Ureter (tissue), 1 donor: ENCODE measurements at regions not wholly inside any gene's neighbourhood (a gene's known extent, or its start where the extent isn't known, plus 50 kb on each side); places are given as distances from the start of the nearest gene placed in this dataset.

ENCODE experiments used
- DNase-seq: peaks from one replicate; pipeline ENCODE4 v3.0.0-alpha.2; 2020; ENCODE audit warnings: low spot score
- donor health status: DM: yes; HTN: yes; CAD: no.

DNA sequence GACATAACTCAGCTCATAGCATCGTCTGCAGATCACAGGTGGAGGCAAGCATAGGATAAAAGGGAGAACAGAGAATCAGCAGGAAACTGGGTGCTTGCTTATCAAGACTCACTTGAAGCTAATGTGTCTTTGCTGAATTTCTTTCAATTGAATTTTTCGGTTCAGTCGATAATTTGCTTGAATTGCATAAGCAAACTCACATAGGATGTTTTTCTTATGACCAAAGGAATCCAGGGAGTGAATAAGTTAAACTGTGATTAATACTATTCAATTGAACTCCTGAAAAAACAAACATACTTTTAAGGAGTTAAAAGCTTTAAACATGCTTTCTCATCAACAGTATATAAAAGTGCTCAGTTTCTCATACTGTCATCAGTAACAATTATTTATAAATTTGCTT, 707.1 kb upstream of the ACVR2A start:
- DNase-seq, result no peak

DNA sequence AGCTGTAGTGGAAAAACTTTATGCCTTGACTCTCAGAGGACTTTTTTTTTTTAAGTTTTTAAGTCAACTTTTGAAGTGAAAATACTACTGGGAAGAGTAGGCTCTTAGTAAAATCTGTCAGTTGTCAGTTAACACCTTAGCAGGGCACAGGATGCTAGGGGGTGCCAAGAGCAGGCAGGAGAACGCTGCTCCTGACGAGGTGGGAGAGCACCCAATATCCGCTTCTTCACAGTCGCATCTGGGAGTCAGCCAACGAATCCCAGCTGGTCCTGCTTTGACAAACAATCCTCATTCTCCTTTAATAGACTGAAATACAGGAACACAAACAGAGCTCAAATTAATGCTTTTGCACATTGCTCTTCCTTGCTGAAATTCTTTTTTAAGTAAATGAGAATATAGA, 709.5 kb upstream of the ACVR2A start:
- no peak for DNase-seq

DNA sequence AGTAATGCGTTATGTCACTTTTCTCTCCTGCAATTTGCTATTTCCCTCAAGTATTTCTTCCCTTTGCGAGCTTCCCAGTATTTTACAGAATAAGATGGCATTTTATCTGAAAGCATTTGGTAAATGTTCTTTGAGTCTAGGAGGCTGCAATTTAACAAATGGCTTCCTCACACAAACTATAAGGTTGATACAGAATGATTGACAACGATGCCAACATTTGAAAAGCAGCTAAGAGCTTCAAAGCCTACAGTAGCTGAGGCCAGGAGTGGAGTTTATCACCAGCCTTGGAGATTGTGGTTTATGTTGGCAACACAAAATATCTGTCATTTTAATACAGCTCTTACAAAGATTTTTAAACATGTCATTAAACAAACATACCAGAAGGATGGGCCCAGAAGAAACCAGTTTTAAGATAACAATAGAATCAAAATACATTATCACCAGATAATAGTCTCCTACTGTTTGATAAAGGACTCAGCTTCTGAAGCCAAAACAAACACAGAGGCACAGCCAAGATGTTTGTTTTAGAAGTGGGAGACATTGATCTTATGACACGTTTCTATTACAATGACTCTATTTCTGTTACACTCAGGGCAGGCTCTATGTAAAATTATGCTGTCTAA, 711.4 kb upstream of the ACVR2A start:
- DNase-seq, result no peak

DNA sequence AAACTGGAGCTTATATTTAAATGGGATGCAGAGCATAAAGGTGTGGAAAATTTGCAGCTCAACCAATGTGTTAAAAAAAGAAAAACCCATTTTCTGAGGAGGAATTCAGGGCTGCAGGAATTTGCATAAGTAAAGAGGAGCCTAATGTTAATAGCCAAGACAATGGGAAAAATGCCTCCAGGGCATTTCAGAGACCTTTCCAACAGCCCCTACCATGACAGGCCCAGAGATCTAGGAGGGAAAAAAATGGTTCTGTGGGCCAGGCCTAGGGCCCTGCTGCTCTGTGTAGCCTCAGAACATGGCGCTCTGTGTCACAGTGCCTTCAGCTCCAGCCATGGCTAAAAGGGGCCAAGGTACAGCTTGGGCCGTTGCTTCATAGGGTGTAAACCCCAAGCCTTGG, 719.7 kb upstream of the ACVR2A start:
- DNase-seq, result no peak

DNA sequence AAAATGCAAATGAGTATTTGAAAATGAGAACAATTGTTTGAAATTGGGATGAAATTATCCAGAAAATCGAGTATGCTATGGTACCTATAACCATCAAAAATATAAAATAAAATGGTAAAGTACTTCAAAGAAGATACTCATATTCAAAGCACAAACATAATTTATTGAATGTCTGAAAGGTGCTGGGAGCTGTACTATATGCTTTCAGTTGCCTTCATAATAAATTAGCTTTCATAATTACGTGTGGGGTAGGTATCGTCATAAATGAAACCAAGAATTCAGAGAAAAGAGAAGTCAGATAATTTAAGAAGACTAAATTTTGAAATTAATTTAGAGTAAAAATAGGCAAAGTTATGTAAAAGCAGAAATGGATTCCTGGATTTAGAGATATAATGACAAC, 721.9 kb upstream of the ACVR2A start:
- no peak for DNase-seq

DNA sequence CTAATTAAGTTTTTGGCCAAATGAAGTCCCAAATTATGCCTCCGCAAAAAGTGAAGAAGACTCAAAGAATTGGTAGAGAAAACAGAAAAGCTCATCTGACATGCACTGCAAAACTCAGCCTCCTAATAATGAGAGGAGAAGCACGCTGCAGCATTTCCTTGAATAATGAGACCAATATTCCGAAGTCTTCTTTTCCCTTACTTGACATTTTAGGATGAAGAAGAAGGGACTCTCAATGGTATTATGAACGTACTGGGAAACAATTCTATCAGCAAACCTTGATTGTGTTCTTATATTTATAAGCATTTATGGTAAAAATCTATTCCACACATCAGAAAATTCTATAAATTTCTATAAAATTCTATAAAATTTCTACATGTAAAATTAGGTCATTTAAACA, 733.9 kb upstream of the ACVR2A start:
- no peak for DNase-seq

DNA sequence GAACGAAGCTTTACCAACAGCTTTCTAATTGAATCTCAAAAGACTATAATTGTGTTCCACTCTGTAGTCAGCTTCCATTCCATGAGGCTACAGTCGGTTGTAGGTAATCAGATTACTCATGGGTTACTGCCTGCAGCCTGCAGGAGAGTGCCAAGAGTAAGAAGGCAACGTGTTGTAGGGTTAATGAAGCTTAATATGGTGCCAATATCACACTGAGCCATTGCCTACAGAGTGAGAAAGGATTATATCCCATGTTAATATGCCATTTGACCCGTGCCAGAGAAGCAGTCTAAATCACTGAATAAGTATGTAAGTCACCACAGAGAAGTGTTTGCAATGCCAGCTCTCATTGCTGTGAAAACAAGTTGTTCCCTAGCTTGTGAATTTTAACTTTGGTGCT, 734.5 kb upstream of the ACVR2A start:
- DNase-seq, result no peak

DNA sequence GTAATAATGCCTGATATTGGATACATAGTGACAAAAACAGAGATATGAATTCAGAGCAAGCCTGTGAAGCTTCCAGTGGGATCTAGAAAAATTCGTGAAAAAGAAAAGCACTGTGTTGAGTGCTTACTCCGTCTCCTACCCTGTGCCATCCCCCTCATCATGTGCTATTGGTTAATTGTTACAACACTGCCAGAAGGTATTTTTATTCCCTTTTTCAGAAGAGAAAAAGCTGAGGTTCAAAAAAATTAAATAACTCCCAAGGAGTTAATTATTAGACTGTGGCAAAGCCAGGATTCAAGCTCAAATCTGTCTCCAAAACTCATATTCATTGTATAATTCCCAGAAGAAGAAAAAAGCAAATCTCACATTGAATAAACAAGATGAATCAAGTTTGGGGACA, 735.5 kb upstream of the ACVR2A start:
- no peak for DNase-seq

DNA sequence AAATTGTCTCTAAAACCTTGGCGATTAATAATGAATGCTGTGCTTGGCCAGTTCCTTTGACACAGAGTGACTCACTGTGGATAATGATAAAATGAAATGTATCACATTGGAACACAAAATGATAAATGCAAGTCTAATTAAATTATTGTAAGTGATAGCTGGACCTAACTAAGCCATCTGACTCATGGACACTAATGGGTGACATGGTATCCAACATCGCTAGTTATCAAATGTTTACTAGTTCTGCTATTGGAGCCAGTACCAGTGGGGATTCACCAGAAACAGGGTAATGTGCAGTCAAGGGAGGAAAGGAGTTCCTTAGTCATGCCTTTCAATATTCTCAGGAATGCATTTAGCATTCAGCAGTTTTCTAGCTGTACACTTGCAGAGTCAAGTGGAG, 736.3 kb upstream of the ACVR2A start:
- DNase-seq, result no peak

DNA sequence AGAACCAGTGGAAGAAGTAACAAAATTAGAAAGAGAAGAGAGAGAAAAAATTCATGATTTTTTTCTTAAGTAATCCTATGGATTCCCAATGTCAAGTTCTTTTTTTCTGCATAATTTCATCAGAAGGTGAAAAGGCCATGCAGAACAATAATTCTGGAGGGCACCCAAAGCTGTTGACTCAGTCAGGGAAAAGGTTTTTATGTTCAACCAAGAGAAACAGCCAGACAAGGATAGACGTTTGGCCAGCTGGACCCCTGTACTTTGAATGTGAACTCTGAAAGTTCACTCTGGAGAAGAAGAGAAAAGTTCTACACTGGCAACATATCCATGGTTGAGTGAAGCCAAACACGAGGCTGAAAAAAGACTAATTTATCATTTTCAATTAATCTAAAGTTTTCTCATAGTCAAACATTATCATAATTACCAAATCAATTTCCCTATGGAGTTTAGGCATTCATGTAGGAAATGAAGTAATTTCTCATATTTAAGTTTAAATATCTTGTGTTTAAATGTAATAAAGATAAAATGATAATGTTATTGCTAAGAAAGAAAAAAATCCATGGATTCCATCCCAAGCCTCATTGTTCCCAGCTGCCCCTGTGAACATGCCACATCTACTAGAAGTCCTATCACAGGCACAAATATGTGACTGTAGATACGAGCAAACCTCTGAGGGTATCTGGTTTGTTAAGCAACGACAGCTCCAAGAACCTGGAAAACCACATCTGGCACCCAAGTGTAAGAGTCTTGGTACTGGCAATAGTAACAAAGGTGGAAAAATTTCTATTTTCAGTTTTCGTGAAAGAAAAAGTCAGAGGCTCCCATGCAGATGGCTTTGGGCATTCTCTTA, 742.7 kb upstream of the ACVR2A start:
- DNase-seq, result no peak

DNA sequence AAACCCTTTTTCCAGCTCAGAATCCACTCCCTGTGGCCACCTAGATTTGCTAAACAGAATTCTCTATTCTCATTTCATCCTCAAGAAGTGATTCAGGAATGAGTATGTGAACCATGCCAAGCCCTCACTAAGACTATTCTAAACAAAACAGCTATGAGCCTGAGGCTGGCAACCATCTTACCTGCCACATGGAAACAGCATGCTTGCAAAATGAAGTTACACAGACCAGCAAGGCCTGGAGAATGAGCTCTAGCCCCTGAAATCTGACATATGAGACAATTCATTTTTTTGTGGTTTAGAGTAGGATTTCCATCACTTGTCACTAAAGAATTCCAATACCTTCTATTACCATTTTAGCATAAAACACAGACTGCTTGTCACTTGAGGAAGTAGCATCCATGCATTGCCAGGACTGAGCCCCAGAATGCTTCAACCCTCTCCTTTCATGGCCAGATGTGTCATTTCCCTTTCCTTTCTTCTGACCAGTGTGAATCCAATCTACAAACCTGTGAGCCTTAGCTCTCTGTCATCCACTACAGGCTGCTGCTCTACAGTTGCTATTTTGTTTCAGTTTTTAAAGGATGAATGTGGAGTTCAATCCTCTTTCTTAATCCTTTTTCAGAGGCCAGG, 744.3 kb upstream of the ACVR2A start:
- no peak for DNase-seq

DNA sequence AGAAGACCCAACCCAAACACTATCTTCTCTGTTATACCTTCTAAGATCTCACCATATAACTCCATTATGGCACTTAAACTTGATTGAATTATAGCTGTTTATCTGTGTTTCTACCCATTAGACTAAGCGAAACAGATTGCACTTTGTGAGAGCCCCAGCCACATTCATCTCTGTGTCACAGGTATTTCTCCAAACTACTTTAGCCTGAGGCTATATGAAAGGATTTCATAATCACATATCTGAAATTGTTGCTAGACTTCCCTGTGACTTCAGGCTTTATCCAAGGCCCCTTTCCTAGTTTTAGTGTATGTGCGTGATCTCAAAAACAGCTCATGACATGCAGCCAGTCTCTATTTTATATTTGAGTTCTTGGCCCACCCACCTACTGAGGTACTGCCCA, 745.0 kb upstream of the ACVR2A start:
- no peak for DNase-seq

DNA sequence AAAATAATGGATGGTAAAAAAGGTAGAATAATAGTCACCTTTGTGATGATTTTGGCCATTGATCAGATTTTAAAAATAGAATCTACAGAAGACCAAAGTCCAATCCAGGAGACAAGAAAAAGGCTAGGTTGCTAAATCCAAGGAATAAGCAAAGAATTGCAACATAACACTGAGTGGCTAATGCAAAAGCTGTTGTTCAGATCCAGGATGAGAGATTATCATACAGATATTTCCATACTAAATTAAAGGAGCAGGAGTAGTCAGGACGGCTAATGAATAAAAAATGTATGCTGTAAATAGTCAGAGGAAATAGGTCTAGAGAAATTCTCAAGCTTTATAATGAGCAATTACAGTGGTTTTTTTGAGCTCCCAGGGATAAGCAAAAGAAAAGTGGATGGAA, 745.9 kb upstream of the ACVR2A start:
- no peak for DNase-seq

DNA sequence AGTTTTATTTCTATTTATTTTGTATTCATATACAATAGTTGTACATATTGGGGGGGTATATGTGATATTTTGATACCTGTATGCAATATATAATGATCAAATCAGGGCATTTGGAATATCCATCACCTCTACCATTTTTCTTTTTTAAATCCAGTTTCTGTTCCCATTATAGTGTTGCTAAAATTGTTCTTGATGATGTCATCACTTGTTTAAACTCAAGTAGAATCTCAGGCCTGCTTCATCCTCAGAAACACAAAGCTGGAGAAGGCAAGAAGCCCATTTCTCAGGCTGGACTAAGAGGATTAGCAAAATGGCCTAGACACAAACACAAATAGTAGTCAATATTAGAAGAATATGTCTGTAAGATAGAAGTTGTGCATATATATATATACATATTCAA, 747.1 kb upstream of the ACVR2A start:
- DNase-seq, result no peak

DNA sequence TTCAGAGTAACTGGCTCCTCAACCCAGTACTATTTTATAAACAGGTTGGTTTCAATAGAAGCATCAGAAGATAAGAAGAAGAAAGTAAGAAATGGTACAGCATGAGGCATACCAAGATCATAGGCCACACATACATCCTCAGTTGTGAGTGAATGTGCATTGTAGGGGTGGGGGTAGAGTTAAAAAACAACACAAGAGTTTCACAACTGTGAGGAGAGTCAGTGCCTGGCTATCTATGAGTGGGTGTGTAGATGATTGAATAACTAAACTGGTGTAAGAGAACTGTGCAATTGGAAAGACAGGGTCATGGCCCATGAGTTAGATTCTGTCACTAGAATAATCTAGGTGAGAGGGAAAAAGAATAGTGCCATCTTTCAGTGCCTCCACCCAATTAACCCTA, 748.2 kb upstream of the ACVR2A start:
- no peak for DNase-seq

DNA sequence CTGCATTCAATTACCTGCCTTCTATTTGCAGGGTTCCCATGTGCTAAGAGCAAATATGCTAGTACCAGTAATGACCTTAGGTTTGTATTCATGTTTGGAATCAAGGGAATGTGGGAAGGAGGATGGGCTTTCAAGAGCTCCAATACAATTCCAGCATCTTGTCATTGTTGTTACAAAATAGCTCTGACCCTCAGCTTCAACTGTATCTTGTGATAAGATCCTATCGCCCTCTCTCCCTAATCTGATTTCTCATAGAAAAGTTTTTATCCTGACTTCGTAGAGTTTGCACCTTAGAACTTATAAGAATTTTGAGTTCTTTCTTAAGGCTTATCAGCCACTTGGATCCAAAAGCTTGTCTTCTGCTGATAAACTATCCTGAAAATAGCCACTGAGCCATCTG, 749.5 kb upstream of the ACVR2A start:
- no peak for DNase-seq

DNA sequence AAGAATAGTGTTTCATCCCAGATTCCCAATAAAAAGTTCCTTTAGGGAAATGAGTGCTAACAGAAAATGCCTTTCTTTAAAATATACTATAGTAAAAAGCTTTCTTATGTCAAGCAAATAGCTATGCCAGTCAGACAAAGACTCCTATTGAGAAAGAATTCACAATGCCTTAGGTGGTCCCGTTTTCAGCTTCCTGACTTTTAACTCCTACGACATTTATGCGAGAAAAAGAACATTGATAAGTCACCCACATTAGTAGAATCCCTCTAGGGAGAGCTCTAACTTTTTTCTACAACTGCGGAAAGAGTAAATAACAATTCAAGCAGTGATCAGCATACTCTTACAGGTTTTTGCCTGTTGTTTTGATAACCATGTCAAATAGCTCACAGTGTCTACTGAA, 750.8 kb upstream of the ACVR2A start:
- no peak for DNase-seq

DNA sequence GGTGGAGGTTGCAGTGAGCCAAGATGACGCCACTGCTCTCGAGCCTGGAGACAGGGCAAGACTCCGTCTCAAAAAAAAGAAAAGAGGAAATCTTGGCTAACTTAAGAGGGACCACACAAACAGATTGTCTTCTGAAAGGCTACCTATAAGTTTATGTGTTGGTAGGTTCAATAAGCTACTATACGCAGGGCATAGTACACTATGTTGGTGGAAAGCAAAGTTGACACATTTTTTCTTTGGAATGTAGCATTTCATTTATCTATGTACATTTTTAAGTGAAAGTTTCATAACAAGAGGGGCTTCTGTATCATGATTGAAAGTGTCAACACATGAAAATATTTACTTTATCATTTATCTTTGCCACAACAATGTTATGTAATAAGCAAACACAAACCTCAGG, 752.6 kb upstream of the ACVR2A start:
- no peak for DNase-seq

DNA sequence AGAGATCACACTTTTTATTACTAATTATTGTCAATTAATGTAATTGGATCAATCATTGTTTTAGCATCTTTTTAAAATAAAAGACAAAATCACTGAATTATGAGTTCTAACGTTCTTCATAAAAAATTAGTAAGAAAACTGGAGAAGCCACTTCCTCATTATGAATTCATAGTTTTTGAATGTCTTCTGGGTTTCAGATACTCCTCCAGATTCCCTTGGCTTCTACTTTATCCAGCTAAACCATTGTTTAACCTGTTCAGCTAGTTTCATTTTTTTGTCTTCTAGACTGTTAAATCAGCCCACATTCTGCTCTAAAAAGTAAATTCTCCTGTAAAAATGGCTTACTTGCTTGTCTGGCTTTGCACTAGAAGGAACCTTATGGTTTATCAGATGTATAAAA, 753.4 kb upstream of the ACVR2A start:
- DNase-seq, result no peak

DNA sequence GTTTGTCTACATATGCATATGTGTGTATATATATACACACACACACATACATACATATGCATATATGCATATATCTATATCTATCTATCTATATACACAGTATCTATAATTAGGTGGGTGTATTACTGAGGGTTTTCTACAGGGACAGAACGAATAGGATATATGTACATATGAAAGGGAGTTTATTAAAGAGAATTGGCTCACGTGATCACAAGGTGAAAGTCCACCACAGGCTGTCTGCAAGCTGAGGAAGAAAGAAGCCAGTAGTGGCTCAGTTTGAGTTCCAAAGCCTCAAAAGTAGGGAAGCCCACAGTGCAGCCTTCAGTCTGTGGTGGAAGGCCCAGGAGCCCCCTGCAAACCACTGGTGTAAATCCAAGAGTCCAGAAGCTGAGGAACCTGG, 756.0 kb upstream of the ACVR2A start:
- DNase-seq, result no peak

DNA sequence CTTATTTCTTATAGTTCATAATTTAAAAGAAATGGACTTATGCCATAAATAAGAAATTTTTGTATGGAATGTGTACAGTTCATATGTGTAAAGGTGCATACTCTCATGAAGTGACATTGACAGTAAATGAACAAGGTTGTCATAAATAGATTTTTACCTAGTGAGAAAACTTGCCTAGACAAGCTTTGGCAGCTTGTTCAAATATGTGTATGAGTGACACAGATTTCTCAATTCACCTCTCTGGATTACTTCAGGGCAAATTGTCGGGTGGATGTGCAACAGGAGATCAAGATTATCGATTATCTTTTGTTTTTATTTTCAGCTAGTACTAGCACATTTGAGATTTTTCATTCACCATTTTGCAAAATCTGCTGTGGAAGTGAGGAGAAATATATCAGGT, 758.1 kb upstream of the ACVR2A start:
- DNase-seq, result no peak

DNA sequence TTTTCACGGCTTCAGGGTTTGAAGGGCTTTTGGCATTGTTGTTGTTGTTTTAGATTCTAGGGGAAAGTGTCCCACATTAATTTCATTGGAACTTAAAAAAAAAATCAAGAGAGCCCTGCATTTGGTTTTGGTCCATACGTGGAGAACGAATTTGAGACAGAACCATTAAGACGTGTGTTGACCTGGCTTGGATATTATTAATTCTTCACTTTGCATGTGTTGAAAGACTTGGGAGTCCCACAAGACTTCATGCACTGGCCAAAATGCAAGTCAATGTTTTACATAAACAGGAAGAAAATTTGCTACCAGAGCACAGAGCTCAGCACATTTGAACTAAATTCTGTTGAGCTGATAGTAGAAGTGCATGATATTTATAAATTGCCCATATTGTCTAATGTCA, 761.2 kb upstream of the ACVR2A start:
- DNase-seq, result no peak

DNA sequence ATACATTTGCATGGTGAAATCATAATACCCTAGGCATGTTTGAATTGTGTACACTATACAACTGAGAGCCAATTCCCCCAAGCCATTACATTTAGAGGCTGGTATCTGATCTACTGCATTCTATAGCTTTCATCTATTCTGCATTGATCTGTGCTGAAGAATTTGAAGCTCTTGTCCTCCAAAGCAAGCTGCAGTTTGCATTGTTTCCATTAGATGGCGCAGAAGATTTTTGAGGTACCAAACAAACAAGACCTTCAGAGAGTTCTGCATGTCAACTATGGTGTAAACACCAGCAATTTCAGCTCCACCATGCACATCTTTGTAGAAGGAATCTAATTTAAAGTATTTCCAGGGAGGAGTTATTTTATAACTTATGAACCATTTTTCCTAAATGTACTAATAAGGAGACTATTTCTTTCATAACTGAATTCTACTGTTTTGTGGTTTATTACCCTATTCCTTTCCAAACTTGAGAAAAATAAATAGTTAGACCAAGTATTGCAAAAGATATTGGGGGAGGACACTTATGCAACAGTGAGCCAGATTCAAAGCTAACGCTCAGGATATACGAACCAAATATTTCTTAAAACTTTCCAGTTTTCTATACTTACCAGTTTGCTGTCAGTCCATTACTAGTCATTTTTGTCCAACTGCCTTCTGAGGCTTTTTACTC, 761.8 kb upstream of the ACVR2A start:
- peak; percentile 53 for DNase-seq
